Adrenal gland (tissue), 9 donors: ENCODE measurements at regions not wholly inside any gene's neighbourhood (a gene's known extent, or its start where the extent isn't known, plus 50 kb on each side); places are given as distances from the start of the nearest gene placed in this dataset.

Experiments used
- DNase-seq, 7 donors: peaks; one replicate each; pipeline ENCODE4 v3.0.0-alpha.2; 2019 to 2020
- H3K27ac ChIP-seq, 5 donors: fragments of 200-600 bp; sonication (generic) in 4 of 5; 1 replicate in 3 of 5; 2 replicates in 2 of 5; pipeline versions ENCODE4 v1.5.1 to v1.8.0; 2016 to 2020; ENCODE audit warnings: mild to moderate bottlenecking in 1 of 5
- H3K27me3 ChIP-seq: fragments of 200-600 bp; 2 replicates; pipeline ENCODE4 v1.8.0; 2021
- H3K36me3 ChIP-seq, 2 donors: fragments of 200-600 bp; replicated peaks in 1 of 2; 1 replicate in 1 of 2; 2 replicates in 1 of 2; pipeline versions ENCODE4 v1.5.1 to v1.8.0; 2018 to 2022
- H3K4me1 ChIP-seq, 2 donors: fragments of 200-600 bp; replicated peaks in 1 of 2; 1 replicate in 1 of 2; 2 replicates in 1 of 2; pipeline versions ENCODE4 v1.5.1 to v1.8.0; 2018 to 2021
- H3K4me3 ChIP-seq, 4 donors: fragments of 200-600 bp; sonication (generic) in 3 of 4; one replicate each; pipeline ENCODE4 v1.5.1; 2016 to 2018
- H3K9me3 ChIP-seq, 3 donors: fragments of 200-600 bp; sonication (generic) in 1 of 3; replicated peaks in 1 of 3; 1 replicate in 2 of 3; 2 replicates in 1 of 3; pipeline versions ENCODE4 v1.5.1 to v1.8.0; 2016 to 2021
- POLR2A ChIP-seq, 2 donors: fragments of 450-650 bp; IDR thresholded peaks; one replicate each; pipeline ENCODE4 v1.6.1; 2017; ENCODE audit warnings: antibody characterized with exemption in 2 of 2, mild to moderate bottlenecking in 2 of 2, moderate library complexity in 1 of 2
- WGBS, 4 donors: extraction: QIAGEN DNeasy Blood & Tissue Kit in 2 of 4; methylation state at CpG; one replicate each; pipeline versions ENCODE4 v1.1.5 to v1.1.7; 2013 to 2017; 5-methylcytosine and 5-hydroxymethylcytosine counted together
- intact Hi-C, 2 donors: fragments of 100-400 bp; cut with DNase I; formaldehyde crosslinking; loops; one replicate each; pipeline versions ENCODE4 v1.14.1 to v1.15.0; 2022 to 2023
- TF ChIP-seq, protein P1 (sequence below), 6 experiments: fragments of 450-650 bp in 4 of 6; fragments of 200-600 bp in 2 of 6; sonication (generic) in 1 of 6; IDR thresholded peaks; 1 replicate in 5 of 6; 2 replicates in 1 of 6; pipeline versions ENCODE4 v1.5.1 to v1.8.0; 2016 to 2021; ENCODE audit warnings: antibody characterized with exemption in 6 of 6, mild to moderate bottlenecking in 2 of 6, moderate library complexity in 1 of 6
- donor health status: healthy with polysubstance abuse.
- donor health status: Bipolar disorder and iron deficiency.
- donor health status: DM: yes; HTN: yes; CAD: no.
- donor health status: DM: no; HTN: no; CAD: no.
- donor health status: DM: no; HTN: no; CAD: no.

DNA sequence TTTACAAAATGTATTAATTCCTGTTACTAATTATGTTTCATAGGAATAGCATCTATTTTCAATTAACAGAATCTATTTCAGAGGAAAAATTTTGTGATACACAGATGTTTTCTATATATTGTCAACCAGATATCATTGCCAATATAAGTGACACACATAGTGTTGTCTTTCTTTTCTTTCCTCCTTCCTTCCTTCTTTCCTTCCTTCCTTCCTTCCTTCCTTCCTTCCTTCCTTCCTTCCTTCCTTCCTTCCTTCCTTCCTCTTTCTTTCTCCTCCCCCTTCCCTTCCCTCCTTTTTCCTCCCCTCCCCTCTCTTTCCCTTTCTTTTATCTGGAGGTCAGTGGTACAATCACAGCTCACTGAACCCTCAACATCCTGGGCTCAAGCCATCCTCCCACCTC lies 146.5 kb upstream of the DSEL start:
- no peaks in the 10 kb centered on the region for H3K9me3 ChIP-seq
- no peak overlapping the region for H3K4me3 ChIP-seq
- no peaks in the 10 kb centered on the region for H3K4me1 ChIP-seq
- no peak overlapping the region for H3K27ac ChIP-seq
- H3K27me3 ChIP-seq: no peaks in the 10 kb centered on the region
- no peak for TF ChIP-seq POLR2A (IDR thresholded peaks at IDR 0.05)
- TF ChIP-seq, protein P1, sequence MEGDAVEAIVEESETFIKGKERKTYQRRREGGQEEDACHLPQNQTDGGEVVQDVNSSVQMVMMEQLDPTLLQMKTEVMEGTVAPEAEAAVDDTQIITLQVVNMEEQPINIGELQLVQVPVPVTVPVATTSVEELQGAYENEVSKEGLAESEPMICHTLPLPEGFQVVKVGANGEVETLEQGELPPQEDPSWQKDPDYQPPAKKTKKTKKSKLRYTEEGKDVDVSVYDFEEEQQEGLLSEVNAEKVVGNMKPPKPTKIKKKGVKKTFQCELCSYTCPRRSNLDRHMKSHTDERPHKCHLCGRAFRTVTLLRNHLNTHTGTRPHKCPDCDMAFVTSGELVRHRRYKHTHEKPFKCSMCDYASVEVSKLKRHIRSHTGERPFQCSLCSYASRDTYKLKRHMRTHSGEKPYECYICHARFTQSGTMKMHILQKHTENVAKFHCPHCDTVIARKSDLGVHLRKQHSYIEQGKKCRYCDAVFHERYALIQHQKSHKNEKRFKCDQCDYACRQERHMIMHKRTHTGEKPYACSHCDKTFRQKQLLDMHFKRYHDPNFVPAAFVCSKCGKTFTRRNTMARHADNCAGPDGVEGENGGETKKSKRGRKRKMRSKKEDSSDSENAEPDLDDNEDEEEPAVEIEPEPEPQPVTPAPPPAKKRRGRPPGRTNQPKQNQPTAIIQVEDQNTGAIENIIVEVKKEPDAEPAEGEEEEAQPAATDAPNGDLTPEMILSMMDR (IDR thresholded peaks at IDR 0.05): no peak
- DNase-seq: no peak
- intact Hi-C loops: no loop called here
- H3K36me3 ChIP-seq: no peaks in the 10 kb centered on the region

DNA sequence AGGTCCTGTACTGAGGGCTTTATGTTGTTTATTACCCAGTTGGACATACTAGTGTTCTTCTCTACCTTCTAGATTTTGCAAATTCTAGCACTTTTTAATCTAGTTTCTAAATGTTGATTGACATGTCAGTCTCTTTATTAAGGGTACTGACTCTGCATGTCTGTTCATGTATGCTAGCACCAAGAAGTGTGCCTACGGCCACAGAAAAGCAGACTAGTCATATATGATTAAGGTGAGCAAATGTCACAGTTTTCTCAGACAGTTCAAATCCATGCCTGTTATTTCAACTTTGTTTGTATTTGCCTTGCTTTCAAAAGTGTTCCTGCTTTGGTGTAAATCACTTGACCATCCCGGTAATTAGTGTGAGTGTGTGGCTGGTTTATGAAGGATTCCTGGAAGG lies 145.0 kb upstream of the DSEL start:
- Histone ChIP-seq H3K27me3 (no peaks in the 10 kb centered on the region), H3K36me3 (no peaks in the 10 kb centered on the region), H3K4me1 (no peaks in the 10 kb centered on the region), H3K9me3 (no peaks in the 10 kb centered on the region), H3K4me3 (no peak overlapping the region), H3K27ac (no peak overlapping the region)
- DNase-seq: no peak
- intact Hi-C loops: no loop called here
- no peak for TF ChIP-seq POLR2A (IDR thresholded peaks at IDR 0.05)
- TF ChIP-seq, protein P1 (IDR thresholded peaks at IDR 0.05): no peak
- 65 to 75% (median 69%) methylated on average over 2 of the region's 2 CpGs for WGBS, 4 donors

DNA sequence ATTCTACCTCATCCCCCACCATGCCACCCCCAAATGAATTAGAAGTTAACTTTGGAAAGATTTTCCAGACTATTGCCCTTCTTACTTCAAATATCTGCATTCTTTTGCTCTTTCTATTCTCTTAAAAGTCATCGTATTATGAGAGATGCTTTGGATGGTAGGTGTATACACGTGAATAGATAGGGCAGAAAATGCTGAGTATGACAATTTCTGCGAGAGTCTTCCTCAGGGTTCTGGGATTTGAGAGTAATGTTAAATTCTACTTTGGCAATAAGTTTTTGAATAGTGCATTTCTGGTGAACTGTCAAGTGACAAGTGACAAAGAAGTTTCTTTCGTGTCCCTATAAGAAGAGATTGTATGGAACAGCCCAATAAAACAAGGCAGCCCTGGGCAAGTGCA lies 137.6 kb upstream of the DSEL start:
- TF ChIP-seq, protein P1 (IDR thresholded peaks at IDR 0.05): no peak
- TF ChIP-seq POLR2A (IDR thresholded peaks at IDR 0.05): no peak
- no peaks in the 10 kb centered on the region for H3K4me1 ChIP-seq
- H3K36me3 ChIP-seq: no peaks in the 10 kb centered on the region
- intact Hi-C loops: no loop called here
- no peaks in the 10 kb centered on the region for H3K27me3 ChIP-seq
- WGBS, 4 donors: 74 to 82% (median 81%) methylated on average over 4 of the region's 4 CpGs
- H3K4me3 ChIP-seq: no peak overlapping the region
- no peak overlapping the region for H3K27ac ChIP-seq
- DNase-seq: no peak
- H3K9me3 ChIP-seq: no peaks in the 10 kb centered on the region

DNA sequence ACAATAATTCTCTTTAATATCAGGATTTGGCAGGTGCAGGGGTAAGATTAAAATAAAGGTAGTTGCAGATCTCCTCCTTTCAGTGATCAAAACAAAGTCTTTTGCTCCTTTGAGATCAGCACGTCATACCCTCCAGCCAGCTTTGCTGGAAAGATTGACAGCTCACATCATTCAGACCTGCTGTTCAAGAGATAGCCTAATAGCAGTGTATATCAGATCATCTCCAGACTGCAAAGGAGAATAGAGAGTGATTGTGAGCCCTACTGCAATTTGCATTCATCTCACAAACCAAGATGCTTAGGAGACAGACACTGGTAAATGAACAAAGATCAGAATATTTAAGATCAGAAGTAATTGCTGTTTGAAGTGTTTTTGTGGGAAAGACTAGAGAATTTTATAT lies 135.8 kb upstream of the DSEL start:
- intact Hi-C loops: no loop called here
- H3K4me1 ChIP-seq: no peaks in the 10 kb centered on the region
- WGBS, 4 donors: 44 to 83% (median 70%) methylated on average over 1 of the region's 1 CpG
- DNase-seq: no peak
- H3K9me3 ChIP-seq: no peaks in the 10 kb centered on the region
- H3K36me3 ChIP-seq: no peaks in the 10 kb centered on the region
- H3K27me3 ChIP-seq: no peaks in the 10 kb centered on the region
- H3K4me3 ChIP-seq: no peak overlapping the region
- TF ChIP-seq, protein P1 (IDR thresholded peaks at IDR 0.05): no peak
- no peak for TF ChIP-seq POLR2A (IDR thresholded peaks at IDR 0.05)
- no peak overlapping the region for H3K27ac ChIP-seq
